GM19438 (cell line): ENCODE measurements at regions not wholly inside any gene's neighbourhood (a gene's known extent, or its start where the extent isn't known, plus 50 kb on each side); places are given as distances from the start of the nearest gene placed in this dataset.

Experiments
- ATAC-seq: cut with Tn5 transposase; IDR thresholded peaks from one replicate; pipeline ENCODE4 v1.9.1; 2021; ENCODE audit warnings: low read depth; ENCODE audit not compliant: unreplicated experiment

- no peak for ATAC-seq
Measured at GRCh38 chr21:18191139-18191538, 53.5 kb upstream of the CHODL start.

GRCh38 chr21:18178509-18178908 lies 66.1 kb upstream of the CHODL start:
- ATAC-seq = no peak

DNA sequence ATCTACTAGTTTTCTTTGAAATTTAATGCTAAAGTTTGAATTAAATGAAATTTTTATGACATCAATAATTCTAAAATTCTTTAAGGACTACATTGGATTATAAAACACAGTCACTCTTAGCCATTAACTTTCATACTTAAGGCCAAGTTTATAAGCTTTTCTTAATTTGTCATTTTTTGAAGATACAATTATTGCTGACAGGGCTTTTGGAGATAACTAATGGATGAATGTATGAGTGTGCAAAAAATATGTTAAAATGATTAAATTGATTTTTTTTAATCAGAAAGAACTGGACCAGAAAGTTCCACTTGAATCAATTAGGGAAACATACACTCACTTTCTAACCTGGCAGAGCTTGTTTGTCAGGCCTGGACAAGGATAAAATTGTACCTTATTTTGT lies 70.3 kb upstream of the CHODL start:
- ATAC-seq = no peak

GRCh38 chr21:18170829-18171228 lies 73.8 kb upstream of the CHODL start:
- ATAC-seq = no peak

DNA sequence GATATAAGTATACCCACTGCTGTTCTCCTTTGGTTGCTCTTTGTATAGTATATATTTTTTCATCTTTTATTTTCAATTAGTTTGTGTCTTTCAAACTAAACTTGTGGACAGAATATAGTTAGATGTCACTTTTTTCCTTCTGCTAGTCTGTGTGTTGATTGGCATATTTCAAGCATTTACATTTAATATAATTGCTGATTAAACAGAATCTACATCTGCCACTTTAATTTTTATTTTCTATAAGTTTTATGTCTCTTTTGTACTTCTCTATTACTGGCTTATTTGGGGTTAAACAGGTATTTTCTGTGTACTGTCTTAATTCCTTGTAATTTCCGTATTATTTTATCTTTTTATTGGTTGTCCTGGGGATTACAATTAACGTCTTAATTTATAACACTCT lies 74.4 kb upstream of the CHODL start:
- ATAC-seq = no peak

- no peak for ATAC-seq
Measured at GRCh38 chr21:18168108-18168507, 76.5 kb upstream of the CHODL start.

- no peak for ATAC-seq
Measured at GRCh38 chr21:18164933-18165332, 79.7 kb upstream of the CHODL start.

DNA sequence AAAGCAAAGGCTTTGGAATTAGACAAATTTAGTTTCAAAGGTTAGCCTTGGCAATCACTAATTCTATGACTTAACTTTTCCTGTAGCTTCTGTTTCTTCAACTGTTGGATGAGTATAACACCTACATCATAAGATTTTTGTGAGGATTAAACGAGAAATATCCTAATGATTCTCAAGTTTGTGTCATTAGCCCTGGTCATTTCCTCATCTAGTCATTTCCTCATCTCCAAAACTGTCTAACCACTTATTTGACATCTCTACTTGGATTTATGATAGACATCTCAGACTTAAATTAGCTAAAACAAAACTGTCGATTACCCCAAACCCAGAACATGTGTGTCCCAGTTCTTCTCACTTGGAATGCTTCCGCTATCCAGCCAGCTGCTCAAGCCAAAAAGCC lies 80.2 kb upstream of the CHODL start:
- ATAC-seq = no peak

DNA sequence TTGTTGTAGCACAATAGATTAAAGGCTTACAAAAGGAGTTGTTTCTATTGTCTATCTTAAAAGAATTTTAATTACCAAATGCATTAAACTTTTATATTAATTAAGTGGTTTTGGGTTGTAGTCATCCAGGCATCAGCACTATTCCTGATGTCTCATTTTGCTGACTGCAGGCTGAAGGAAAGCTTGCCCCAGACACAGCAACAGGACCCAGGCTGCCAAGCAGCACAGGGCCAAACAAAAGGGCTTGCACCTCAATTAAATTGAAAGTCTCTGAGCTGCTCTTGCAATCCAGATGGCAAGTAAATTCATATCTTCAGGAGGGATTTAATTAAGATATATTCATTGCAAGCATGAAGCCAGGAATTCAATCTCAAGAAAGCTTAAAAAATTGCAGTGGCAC lies 80.7 kb upstream of the CHODL start:
- no peak for ATAC-seq

GRCh38 chr21:18161841-18162240 lies 82.8 kb upstream of the CHODL start:
- ATAC-seq = no peak

DNA sequence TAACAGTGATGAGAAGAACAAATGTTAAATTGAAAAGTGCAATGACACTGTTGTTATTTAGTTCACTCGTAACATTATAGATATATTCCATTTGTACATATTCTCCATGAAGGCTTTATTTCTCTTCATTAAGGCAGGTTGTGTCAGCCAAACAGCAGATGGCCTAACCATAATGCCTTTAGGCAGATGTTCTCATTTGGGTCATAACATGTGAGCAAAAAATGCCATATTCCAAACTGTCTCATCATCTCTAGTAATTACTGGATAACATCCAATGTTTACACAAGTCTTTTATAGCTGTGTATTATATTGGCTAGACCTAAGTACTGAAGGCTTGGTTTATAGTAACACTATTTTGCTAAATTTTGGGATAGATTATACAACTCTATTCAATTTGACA lies 87.2 kb upstream of the CHODL start:
- no peak for ATAC-seq

DNA sequence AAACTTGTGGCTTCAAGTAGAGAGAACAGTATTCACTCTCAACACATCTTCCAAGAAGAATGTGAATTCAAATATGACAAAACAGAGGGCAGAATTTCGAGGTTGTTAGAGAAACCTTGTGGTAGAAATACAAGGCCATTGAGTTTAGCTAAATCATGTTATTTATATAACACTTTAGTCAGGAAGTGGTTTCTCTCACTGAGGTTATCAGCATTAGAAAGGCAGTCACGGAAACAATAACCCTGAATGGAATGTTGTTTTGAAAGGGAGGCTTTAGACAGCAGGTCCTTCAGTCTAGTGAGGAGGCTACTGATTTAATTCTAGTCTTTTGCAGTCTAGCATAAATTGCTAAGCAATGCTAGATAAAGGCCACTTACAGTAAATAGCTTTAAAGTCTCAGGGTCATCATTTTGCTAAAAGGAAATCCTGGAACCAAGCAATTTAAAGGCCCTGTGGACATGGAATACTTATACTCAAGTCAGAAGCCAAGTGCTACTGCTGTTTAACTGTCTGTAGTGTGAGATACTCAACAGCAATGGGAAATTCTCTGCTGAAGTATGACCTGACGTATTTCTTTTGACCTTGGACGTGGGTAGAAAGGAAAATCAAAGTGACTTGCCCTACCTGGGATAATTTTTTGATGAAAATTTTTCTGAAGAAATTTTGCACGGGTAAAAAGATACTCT lies 89.0 kb upstream of the CHODL start:
- no peak for ATAC-seq

- no peak for ATAC-seq
Measured at GRCh38 chr21:18153063-18153462, 91.6 kb upstream of the CHODL start.

GRCh38 chr21:18152371-18152770 lies 92.3 kb upstream of the CHODL start:
- no peak for ATAC-seq

- no peak for ATAC-seq
Measured at GRCh38 chr21:18151046-18151445, 93.6 kb upstream of the CHODL start.

GRCh38 chr21:18148401-18148800 lies 96.2 kb upstream of the CHODL start:
- no peak for ATAC-seq

DNA sequence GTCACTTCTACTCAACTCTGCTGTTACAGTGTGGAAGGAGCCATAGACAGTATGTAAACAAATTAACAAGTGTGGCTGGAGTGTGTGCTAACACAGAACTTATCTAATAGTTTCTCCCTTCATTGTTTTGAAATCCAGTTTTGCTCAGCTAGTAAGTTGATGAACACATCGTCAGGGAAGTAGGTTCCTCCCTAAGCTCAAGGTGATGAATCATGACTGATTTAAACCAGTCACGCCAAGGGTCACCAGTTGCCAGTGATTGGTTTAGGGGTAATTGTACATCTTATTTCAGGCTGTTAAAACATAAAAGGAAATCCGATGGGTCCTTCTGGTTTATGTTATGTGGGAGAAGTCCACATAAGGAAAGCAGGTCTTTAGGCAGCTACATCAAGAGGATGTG lies 97.0 kb upstream of the CHODL start:
- no peak for ATAC-seq

GRCh38 chr21:18146820-18147219 lies 97.8 kb upstream of the CHODL start:
- no peak for ATAC-seq

GRCh38 chr21:18144339-18144738 lies 100.3 kb upstream of the CHODL start:
- ATAC-seq = no peak

- ATAC-seq = no peak
Measured at GRCh38 chr21:18142655-18143054, 102.0 kb upstream of the CHODL start.

GRCh38 chr21:18138507-18138906 lies 106.1 kb upstream of the CHODL start:
- no peak for ATAC-seq

GRCh38 chr21:18129526-18129925 lies 115.1 kb upstream of the CHODL start:
- no peak for ATAC-seq

DNA sequence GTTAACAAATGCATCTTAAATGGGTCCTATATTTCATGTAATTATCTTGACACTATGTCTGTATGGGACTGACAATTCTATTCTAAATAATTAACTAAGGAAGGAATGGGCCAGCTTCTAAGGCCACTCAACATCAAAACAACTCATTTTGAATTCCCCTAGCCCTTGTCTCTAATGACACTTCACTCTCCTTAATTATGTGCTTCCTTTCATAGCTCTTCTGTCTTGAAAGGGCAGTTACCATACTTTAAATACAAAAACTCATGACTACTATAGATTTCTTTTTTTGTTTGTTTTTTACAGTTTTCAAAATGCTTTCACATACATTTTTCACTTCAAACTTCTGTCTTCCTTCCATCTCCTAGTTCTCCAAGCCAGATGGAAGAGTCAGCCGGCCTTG lies 126.1 kb upstream of the CHODL start:
- no peak for ATAC-seq
